CD4-positive, alpha-beta T cell (primary cell): ENCODE measurements at regions not wholly inside any gene's neighbourhood (a gene's known extent, or its start where the extent isn't known, plus 50 kb on each side); places are given as distances from the start of the nearest gene placed in this dataset.

Experiments
- ATAC-seq: fragments of 200-7000 bp; cut with Tn5 transposase; one replicate; pipeline ENCODE4 v1.10.0; 2022; ENCODE audit warnings: mild to moderate bottlenecking; ENCODE audit not compliant: poor library complexity
- CTCF ChIA-PET: fragments of 350-600 bp; sonication (Branson Sonifier 250); formaldehyde crosslinking; loops from one replicate; lab custom pipeline; 2021; ENCODE audit warnings: antibody characterized with exemption, inconsistent platforms; lab: Charles Lee
- POLR2A ChIA-PET: fragments of 350-600 bp; sonication (Branson Sonifier 250); formaldehyde crosslinking; loops from one replicate; lab custom pipeline; 2021; ENCODE audit warnings: antibody characterized with exemption, inconsistent platforms; lab: Charles Lee
- DNase-seq, 14 experiments: peaks; one replicate each; pipeline ENCODE4 v3.0.0-alpha.2; 2013 to 2020; ENCODE audit warnings: mixed read lengths in 2 of 14
- H3K27ac ChIP-seq, 2 donors: one replicate each; pipeline versions ENCODE4 v1.5.1 to v1.7.0; 2013; ENCODE audit warnings: low read length in 2 of 2, low read depth in 1 of 2, mild to moderate bottlenecking in 1 of 2
- H3K27me3 ChIP-seq, 2 experiments: 1 replicate in 1 of 2; 2 replicates in 1 of 2; pipeline versions ENCODE4 v1.6.1 to v1.7.0; 2013; ENCODE audit warnings: low read length in 2 of 2, control low read depth in 1 of 2, mild to moderate bottlenecking in 1 of 2, moderate library complexity in 1 of 2; ENCODE audit not compliant: insufficient read depth in 2 of 2, control insufficient read depth in 1 of 2
- H3K36me3 ChIP-seq: one replicate; pipeline ENCODE4 v1.6.1; 2013; ENCODE audit warnings: low read length, control low read depth; ENCODE audit not compliant: insufficient read depth
- H3K4me1 ChIP-seq: one replicate; pipeline ENCODE4 v1.6.1; 2013; ENCODE audit warnings: low read length, control low read depth; ENCODE audit not compliant: insufficient read depth
- H3K4me3 ChIP-seq: one replicate; pipeline ENCODE4 v1.5.1; 2013; ENCODE audit warnings: mild to moderate bottlenecking, low read length, moderate library complexity
- H3K9me3 ChIP-seq, 2 experiments: 1 replicate in 1 of 2; 2 replicates in 1 of 2; pipeline versions ENCODE4 v1.6.1 to v1.7.0; 2013; ENCODE audit warnings: low read length in 2 of 2, mild to moderate bottlenecking in 2 of 2, control low read depth in 1 of 2, moderate library complexity in 1 of 2; ENCODE audit not compliant: control insufficient read depth in 1 of 2, insufficient read depth in 1 of 2
- H3K27ac Mint-ChIP-seq: one replicate; pipeline ENCODE4 v1.8.0; 2020; ENCODE audit warnings: mixed read lengths
- H3K27me3 Mint-ChIP-seq: one replicate; pipeline ENCODE4 v1.8.0; 2021; ENCODE audit warnings: mixed read lengths
- H3K36me3 Mint-ChIP-seq: one replicate; pipeline ENCODE4 v1.8.0; 2021; ENCODE audit warnings: low read depth, mixed read lengths
- H3K4me1 Mint-ChIP-seq: one replicate; pipeline ENCODE4 v1.8.0; 2021; ENCODE audit warnings: low read depth, mixed read lengths
- H3K4me3 Mint-ChIP-seq: one replicate; pipeline ENCODE4 v1.8.0; 2020; ENCODE audit warnings: mild to moderate bottlenecking, mixed read lengths
- H3K9me3 Mint-ChIP-seq: one replicate; pipeline ENCODE4 v1.8.0; 2020; ENCODE audit warnings: mixed read lengths
- intact Hi-C, 2 experiments: fragments of 100-400 bp; cut with DNase I in 1 of 2; cut with micrococcal nuclease in 1 of 2; formaldehyde crosslinking; loops; one replicate each; pipeline versions ENCODE4 v1.15.1 to v1.9.0; 2023 to 2025; cut with DNase I, micrococcal nuclease
- TF ChIP-seq, protein P1 (sequence below): fragments of 200-600 bp; IDR thresholded peaks from one replicate; pipeline ENCODE4 v1.8.0; 2022; ENCODE audit warnings: antibody characterized with exemption, mild to moderate bottlenecking

DNA sequence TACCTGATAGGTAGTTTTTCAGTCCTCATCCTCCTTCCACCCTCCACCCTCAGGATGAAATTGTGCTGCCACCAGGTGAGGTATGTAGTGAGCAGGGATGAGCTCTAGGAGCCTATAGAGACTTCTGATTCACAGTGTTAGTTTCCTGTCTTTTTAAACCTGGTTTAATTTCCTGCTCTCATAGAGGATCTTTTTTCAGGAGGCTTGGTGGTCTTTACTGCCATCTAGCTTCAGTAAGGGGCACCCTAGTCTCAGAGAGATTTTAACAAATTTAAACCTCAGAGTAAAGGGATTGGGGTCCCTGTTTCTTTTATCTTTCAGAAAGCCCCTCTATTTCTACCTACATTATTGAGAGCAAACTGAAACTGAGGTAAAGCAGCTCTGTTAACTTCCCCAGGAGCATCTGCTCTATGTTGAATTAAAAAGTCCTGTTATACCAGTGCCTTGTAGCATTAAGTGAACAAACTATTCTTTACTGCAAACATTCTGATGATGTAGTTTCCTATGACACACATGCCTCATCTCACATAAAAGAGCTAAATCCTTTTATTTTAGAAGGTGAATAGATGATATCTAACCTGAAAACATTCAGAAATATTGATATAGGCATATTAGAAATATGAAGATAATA, 172.2 kb upstream of the DDHD1 start:
- TF ChIP-seq, protein P1, sequence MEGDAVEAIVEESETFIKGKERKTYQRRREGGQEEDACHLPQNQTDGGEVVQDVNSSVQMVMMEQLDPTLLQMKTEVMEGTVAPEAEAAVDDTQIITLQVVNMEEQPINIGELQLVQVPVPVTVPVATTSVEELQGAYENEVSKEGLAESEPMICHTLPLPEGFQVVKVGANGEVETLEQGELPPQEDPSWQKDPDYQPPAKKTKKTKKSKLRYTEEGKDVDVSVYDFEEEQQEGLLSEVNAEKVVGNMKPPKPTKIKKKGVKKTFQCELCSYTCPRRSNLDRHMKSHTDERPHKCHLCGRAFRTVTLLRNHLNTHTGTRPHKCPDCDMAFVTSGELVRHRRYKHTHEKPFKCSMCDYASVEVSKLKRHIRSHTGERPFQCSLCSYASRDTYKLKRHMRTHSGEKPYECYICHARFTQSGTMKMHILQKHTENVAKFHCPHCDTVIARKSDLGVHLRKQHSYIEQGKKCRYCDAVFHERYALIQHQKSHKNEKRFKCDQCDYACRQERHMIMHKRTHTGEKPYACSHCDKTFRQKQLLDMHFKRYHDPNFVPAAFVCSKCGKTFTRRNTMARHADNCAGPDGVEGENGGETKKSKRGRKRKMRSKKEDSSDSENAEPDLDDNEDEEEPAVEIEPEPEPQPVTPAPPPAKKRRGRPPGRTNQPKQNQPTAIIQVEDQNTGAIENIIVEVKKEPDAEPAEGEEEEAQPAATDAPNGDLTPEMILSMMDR: no peak
- Histone ChIP-seq H3K4me3 (no peak overlapping the region), H3K27me3 (no peaks in the 10 kb centered on the region), H3K9me3 (no peaks in the 10 kb centered on the region), H3K36me3 (no peaks in the 10 kb centered on the region), H3K4me1 (no peaks in the 10 kb centered on the region), H3K27ac (no peak overlapping the region)
- no peaks in the 10 kb centered on the region for H3K9me3 Mint-ChIP-seq
- ATAC-seq (no peak), DNase-seq (no peak)
- no peak overlapping the region for H3K27ac Mint-ChIP-seq
- H3K4me3 Mint-ChIP-seq: no peak overlapping the region
- H3K27me3 Mint-ChIP-seq: no peaks in the 10 kb centered on the region
- ChIA-PET POLR2A (no interaction called here), CTCF (no interaction called here)
- H3K36me3 Mint-ChIP-seq: peaks cover 3% of the 10 kb centered on the region
- H3K4me1 Mint-ChIP-seq: no peaks in the 10 kb centered on the region
- intact Hi-C loops: no loop called here

DNA sequence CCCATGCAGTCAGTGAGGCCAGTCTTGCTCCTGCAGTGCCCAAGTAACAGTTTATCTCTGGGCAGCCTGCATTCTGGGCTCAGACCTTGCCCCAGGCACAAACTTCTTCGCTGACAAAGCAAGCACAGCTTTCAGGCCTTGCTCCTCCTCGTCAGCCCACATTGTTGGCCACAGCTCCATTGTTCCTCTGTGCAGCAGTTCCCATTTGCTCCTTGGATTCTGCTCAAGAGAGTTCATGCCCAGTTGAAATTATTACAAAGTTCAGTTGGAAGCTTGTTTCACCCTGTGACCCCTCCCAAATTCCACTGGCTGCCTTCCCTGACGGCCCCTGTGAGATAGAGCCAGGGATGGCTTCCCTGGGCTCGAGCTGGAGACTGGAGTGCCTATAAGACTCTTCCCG, 163.4 kb upstream of the DDHD1 start:
- H3K27ac Mint-ChIP-seq: no peak overlapping the region
- no peaks in the 10 kb centered on the region for H3K4me1 Mint-ChIP-seq
- H3K36me3 ChIP-seq: no peaks in the 10 kb centered on the region
- H3K27ac ChIP-seq: no peak overlapping the region
- peaks cover 19% of the 10 kb centered on the region for H3K9me3 Mint-ChIP-seq
- TF ChIP-seq, protein P1: no peak
- intact Hi-C loops: no loop called here
- ChIA-PET CTCF (no interaction called here), POLR2A (no interaction called here)
- no peak overlapping the region for H3K4me3 ChIP-seq
- H3K36me3 Mint-ChIP-seq: peaks cover 42% of the 10 kb centered on the region
- no peak for ATAC-seq
- no peak for DNase-seq
- no peaks in the 10 kb centered on the region for H3K4me1 ChIP-seq
- no peaks in the 10 kb centered on the region for H3K27me3 Mint-ChIP-seq
- no peaks in the 10 kb centered on the region for H3K27me3 ChIP-seq
- H3K9me3 ChIP-seq: peaks cover 0 to 14% of the 10 kb centered on the region in 2 experiments
- H3K4me3 Mint-ChIP-seq: no peak overlapping the region

DNA sequence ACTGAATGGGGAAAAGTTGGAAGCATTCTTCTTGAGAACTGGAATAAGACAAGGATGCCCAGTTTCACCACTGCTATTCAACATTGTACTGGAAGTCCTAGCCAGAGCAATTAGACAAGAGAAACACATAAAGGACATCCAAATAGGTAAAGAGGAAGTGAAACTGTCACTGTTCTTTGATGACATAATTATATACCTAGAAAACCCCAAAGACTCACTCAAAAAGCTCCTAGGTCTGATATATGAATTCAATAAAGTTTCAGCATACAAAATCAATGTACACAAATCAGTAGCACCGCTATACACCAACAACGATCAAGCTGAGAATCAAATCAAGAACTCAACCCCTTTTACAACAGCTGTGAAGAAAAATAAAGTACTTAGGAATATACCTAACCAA, 157.3 kb upstream of the DDHD1 start:
- H3K36me3 ChIP-seq: no peaks in the 10 kb centered on the region
- TF ChIP-seq, protein P1: no peak
- Mint-ChIP-seq H3K9me3 (peaks cover 21% of the 10 kb centered on the region), H3K36me3 (peaks cover 23% of the 10 kb centered on the region), H3K4me3 (no peak overlapping the region), H3K27me3 (peaks cover 5% of the 10 kb centered on the region), H3K4me1 (no peaks in the 10 kb centered on the region), H3K27ac (no peak overlapping the region)
- H3K27me3 ChIP-seq: peaks cover 0 to 7% of the 10 kb centered on the region in 2 experiments
- no peak overlapping the region for H3K4me3 ChIP-seq
- no peaks in the 10 kb centered on the region for H3K9me3 ChIP-seq
- DNase-seq (no peak), ATAC-seq (no peak)
- ChIA-PET CTCF (no interaction called here), POLR2A (no interaction called here)
- H3K4me1 ChIP-seq: peaks cover 3% of the 10 kb centered on the region
- H3K27ac ChIP-seq: no peak overlapping the region
- intact Hi-C loops: no loop called here
